Adrenal gland (tissue), 9 donors: ENCODE measurements at regions not wholly inside any gene's neighbourhood (a gene's known extent, or its start where the extent isn't known, plus 50 kb on each side); places are given as distances from the start of the nearest gene placed in this dataset.

Source experiments
- DNase-seq, 7 donors: peaks; one replicate each; pipeline ENCODE4 v3.0.0-alpha.2; 2019 to 2020
- H3K27ac ChIP-seq, 5 donors: fragments of 200-600 bp; sonication (generic) in 4 of 5; 1 replicate in 3 of 5; 2 replicates in 2 of 5; pipeline versions ENCODE4 v1.5.1 to v1.8.0; 2016 to 2020; ENCODE audit warnings: mild to moderate bottlenecking in 1 of 5
- H3K27me3 ChIP-seq: fragments of 200-600 bp; 2 replicates; pipeline ENCODE4 v1.8.0; 2021
- H3K36me3 ChIP-seq, 2 donors: fragments of 200-600 bp; replicated peaks in 1 of 2; 1 replicate in 1 of 2; 2 replicates in 1 of 2; pipeline versions ENCODE4 v1.5.1 to v1.8.0; 2018 to 2022
- H3K4me1 ChIP-seq, 2 donors: fragments of 200-600 bp; replicated peaks in 1 of 2; 1 replicate in 1 of 2; 2 replicates in 1 of 2; pipeline versions ENCODE4 v1.5.1 to v1.8.0; 2018 to 2021
- H3K4me3 ChIP-seq, 4 donors: fragments of 200-600 bp; sonication (generic) in 3 of 4; one replicate each; pipeline ENCODE4 v1.5.1; 2016 to 2018
- H3K9me3 ChIP-seq, 3 donors: fragments of 200-600 bp; sonication (generic) in 1 of 3; replicated peaks in 1 of 3; 1 replicate in 2 of 3; 2 replicates in 1 of 3; pipeline versions ENCODE4 v1.5.1 to v1.8.0; 2016 to 2021
- CTCF ChIP-seq, 6 experiments: fragments of 450-650 bp in 4 of 6; fragments of 200-600 bp in 2 of 6; sonication (generic) in 1 of 6; IDR thresholded peaks; 1 replicate in 5 of 6; 2 replicates in 1 of 6; pipeline versions ENCODE4 v1.5.1 to v1.8.0; 2016 to 2021; ENCODE audit warnings: antibody characterized with exemption in 6 of 6, mild to moderate bottlenecking in 2 of 6, moderate library complexity in 1 of 6
- POLR2A ChIP-seq, 2 donors: fragments of 450-650 bp; IDR thresholded peaks; one replicate each; pipeline ENCODE4 v1.6.1; 2017; ENCODE audit warnings: antibody characterized with exemption in 2 of 2, mild to moderate bottlenecking in 2 of 2, moderate library complexity in 1 of 2
- WGBS, 4 donors: extraction: QIAGEN DNeasy Blood & Tissue Kit in 2 of 4; methylation state at CpG; one replicate each; pipeline versions ENCODE4 v1.1.5 to v1.1.7; 2013 to 2017; 5-methylcytosine and 5-hydroxymethylcytosine counted together
- intact Hi-C, 2 donors: fragments of 100-400 bp; cut with DNase I; formaldehyde crosslinking; loops; one replicate each; pipeline versions ENCODE4 v1.14.1 to v1.15.0; 2022 to 2023
- donor health status: healthy with polysubstance abuse.
- donor health status: Bipolar disorder and iron deficiency.
- donor health status: DM: yes; HTN: yes; CAD: no.
- donor health status: DM: no; HTN: no; CAD: no.
- donor health status: DM: no; HTN: no; CAD: no.

- 90 to 96% (median 93%) methylated on average over 7 to 12 of the region's 12 CpGs for WGBS, 4 donors
- no peak for DNase-seq
- Histone ChIP-seq H3K9me3 (no peaks in the 10 kb centered on the region), H3K4me1 (no peaks in the 10 kb centered on the region), H3K27ac (no peak overlapping the region), H3K27me3 (no peaks in the 10 kb centered on the region), H3K4me3 (no peak overlapping the region), H3K36me3 (no peaks in the 10 kb centered on the region)
- intact Hi-C loops, result loop anchor here (10.0 kb wide), 2 partner anchors 198 to 208 kb away; no protein-coding TSS in a partner anchor
- TF ChIP-seq POLR2A (IDR thresholded peaks at IDR 0.05), result no peak
- TF ChIP-seq CTCF (IDR thresholded peaks at IDR 0.05), result no peak
These were observed 69.8 kb upstream of the KSR1 start for GRCh38 chr17:27386206-27387075.

GRCh38 chr17:27389542-27390140, 66.6 kb upstream of the KSR1 start:
- DNase-seq, result no peak
- no peak for TF ChIP-seq POLR2A (IDR thresholded peaks at IDR 0.05)
- no peak for TF ChIP-seq CTCF (IDR thresholded peaks at IDR 0.05)
- no peaks in the 10 kb centered on the region for H3K9me3 ChIP-seq

GRCh38 chr17:27390540-27390939, 65.7 kb upstream of the KSR1 start:
- 83 to 96% (median 90%) methylated on average over 8 of the region's 8 CpGs for WGBS, 4 donors
- Histone ChIP-seq H3K36me3 (no peaks in the 10 kb centered on the region), H3K4me1 (no peaks in the 10 kb centered on the region), H3K4me3 (no peak overlapping the region), H3K27me3 (no peaks in the 10 kb centered on the region), H3K27ac (no peak overlapping the region), H3K9me3 (no peaks in the 10 kb centered on the region)
- TF ChIP-seq CTCF (IDR thresholded peaks at IDR 0.05), result no peak
- TF ChIP-seq POLR2A (IDR thresholded peaks at IDR 0.05), result no peak
- no peak for DNase-seq
- intact Hi-C loops, result no loop called here

More at GRCh38 chr17:27389542-27390140, 66.6 kb upstream of the KSR1 start:
- H3K4me3 ChIP-seq, result no peak overlapping the region
- H3K27me3 ChIP-seq, result no peaks in the 10 kb centered on the region
- intact Hi-C loops, result loop anchor here (10.0 kb wide), 2 partner anchors 195 to 205 kb away; no protein-coding TSS in a partner anchor
- no peaks in the 10 kb centered on the region for H3K4me1 ChIP-seq
- H3K36me3 ChIP-seq, result no peaks in the 10 kb centered on the region
- WGBS, 4 donors, result 91 to 100% (median 96%) methylated on average over 4 of the region's 4 CpGs
- H3K27ac ChIP-seq, result no peak overlapping the region

- WGBS, 4 donors, result 83 to 94% (median 90%) methylated on average over 1 of the region's 1 CpG
- Histone ChIP-seq H3K4me1 (peaks cover 0 to 1% of the 10 kb centered on the region in 2 donors), H3K9me3 (no peaks in the 10 kb centered on the region), H3K4me3 (no peak overlapping the region), H3K36me3 (no peaks in the 10 kb centered on the region), H3K27me3 (no peaks in the 10 kb centered on the region), H3K27ac (no peak overlapping the region)
- DNase-seq, result no peak
- TF ChIP-seq CTCF (IDR thresholded peaks at IDR 0.05), result no peak
- TF ChIP-seq POLR2A (IDR thresholded peaks at IDR 0.05), result no peak
- intact Hi-C loops, result no loop called here
These were observed 64.8 kb upstream of the KSR1 start for GRCh38 chr17:27391427-27391826.
